Right renal pelvis (tissue), 4 donors: ENCODE measurements at regions not wholly inside any gene's neighbourhood (a gene's known extent, or its start where the extent isn't known, plus 50 kb on each side); places are given as distances from the start of the nearest gene placed in this dataset.

Experiments used
- DNase-seq, 4 donors: peaks; one replicate each; pipeline ENCODE4 v3.0.0-alpha.2; 2013; ENCODE audit warnings: low read depth in 4 of 4, low spot score in 3 of 4, missing footprints in 1 of 4

DNA sequence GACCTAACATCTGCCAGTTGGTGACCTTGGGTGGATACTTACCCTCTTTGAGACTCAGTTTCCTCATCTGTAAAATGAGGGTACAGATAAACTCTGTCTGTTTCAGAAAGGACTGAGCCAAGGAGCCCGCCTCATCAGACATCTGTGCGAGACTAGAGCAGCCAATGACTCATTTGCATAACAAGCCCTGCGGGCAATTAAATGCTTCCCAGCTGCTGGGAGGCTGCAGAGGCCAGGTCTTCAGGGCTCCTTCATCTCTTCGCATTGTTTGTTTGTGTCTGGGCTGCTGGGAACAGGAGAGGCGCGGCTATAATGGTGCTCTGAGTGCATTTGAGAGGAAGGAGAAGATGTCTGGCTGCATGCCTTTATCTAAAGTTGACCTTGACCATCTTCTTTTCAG is 85.0 kb downstream of the ADRA2C start:
- no peak for DNase-seq

- no peak for DNase-seq
Measured at GRCh38 chr4:3851881-3852280, 85.7 kb downstream of the ADRA2C start.

GRCh38 chr4:3852309-3852708 is 86.1 kb downstream of the ADRA2C start:
- DNase-seq: no peak

DNA sequence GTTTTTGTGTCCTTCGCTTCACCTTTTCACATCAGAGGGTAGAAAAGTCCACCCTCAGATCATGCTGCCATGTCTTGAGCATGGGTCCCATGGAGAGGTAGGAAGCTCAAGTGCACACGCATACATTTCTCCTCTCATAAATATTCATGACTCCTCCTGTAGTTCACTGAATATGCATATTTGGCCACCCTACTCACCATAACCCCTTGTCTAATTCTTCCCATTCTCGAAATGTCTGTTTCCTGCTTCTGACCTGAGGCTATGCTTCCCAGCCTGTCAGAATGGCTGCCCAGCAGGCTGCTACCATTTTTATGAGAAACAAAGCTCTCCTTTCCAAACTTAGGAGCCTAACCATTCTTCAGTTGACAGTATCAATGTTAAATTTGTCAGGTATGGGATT is 86.5 kb downstream of the ADRA2C start:
- DNase-seq: no peak

DNA sequence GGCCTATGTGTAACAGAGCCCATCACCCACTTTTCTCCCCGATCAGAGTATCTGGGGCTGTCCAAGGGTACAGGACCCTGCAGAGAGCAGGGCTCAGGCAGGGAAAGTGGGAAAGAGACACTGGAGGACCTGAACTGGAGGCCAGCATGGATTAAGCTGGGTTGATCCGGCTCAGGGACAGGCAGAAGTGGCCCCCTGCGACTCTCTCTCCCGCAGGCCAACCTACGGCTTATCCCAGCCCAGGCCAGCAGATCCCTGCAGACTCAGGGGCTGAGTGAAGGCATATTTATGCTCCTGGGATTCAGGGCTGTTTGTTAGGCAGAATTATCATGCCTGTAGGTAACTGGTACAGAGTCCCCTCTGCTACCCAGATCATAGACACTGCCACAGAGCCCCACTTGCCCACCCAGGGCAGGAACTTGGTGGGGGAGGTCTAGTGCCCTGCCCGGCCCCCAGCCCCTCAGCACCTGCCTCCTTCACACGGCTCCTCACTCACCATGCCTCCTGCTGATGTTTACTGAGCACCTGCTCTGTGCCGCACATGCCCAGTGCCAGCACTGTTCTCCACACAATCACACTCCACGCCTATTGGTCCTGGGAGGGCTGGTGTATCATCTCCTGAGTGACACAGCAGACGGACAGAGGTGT is 87.3 kb downstream of the ADRA2C start:
- no peak for DNase-seq

DNA sequence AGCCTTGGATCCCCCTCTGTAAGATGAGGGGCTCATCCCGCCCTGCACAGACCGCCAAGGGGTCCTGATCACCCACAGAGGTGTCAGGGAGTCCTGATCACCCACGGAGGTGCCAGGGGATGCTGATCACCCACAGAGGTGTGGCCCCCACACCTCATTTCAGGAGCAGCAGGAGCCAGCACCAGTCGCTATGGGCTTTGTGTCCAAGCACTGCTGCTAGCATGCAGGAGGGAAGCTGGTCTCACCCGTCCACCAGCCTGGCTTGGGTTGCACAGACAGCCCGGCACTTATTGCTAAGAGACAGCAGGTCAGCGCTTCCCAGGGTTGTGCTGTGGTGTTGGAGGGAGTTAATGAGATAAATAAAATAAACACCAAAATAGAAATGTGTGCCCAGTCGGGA is 88.5 kb downstream of the ADRA2C start:
- DNase-seq: no peak

DNA sequence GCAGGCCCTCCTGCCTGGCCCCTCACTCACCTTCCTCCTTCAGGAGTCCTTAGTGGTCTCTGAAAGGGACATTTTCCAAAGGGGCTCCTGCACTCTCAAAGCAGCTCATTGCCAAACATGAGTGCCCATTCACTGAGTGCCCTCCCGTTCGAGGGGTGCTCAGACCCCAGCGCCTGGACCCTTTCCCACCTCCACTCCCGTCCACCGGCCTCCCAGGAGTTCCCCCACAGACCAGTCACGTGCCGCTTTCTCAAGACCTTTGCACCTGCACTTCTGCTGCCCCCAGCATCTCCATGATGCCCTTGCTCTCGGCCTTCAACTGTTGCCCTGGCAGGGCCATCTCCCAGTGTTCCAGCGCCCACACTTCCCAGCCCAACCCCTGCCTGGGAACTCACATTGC is 89.5 kb downstream of the ADRA2C start:
- DNase-seq: no peak

GRCh38 chr4:3856604-3857204 is 90.5 kb downstream of the ADRA2C start:
- no peak for DNase-seq

GRCh38 chr4:3857269-3857926 is 91.2 kb downstream of the ADRA2C start:
- DNase-seq: no peak

DNA sequence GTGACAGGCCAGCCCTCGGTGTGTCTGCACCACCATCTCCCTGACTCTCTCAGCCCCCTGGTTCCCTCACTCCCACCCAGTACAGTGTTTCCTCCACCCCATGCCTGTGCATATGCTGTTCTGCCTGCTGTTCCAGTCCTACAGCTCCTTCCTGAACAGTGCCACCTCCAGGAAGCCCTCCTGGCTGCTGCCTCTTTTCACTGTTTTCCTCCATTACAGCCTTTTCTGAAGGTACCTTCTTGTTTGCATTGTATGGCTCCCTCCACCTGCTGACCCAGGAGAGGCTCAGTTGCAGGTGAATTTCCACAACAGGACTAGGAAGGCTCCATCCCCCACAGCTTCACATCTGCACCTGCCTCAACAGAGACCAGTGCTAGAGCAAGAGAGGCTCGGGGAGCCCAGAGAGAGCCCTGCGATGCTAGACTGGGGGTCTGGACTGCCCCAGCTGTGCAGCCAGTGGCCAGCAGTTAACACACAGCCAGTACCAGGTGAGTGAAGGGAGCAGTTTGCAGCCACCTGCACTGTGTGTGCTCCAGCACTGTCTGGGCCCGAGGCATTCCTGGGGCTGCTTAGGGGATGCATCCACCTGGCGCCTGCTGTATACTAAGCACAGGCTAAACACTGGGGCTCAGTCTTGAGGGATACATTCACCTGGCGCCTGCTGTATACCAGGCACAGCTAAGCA is 92.0 kb downstream of the ADRA2C start:
- no peak for DNase-seq

GRCh38 chr4:3858765-3859388 is 92.7 kb downstream of the ADRA2C start:
- DNase-seq: no peak

DNA sequence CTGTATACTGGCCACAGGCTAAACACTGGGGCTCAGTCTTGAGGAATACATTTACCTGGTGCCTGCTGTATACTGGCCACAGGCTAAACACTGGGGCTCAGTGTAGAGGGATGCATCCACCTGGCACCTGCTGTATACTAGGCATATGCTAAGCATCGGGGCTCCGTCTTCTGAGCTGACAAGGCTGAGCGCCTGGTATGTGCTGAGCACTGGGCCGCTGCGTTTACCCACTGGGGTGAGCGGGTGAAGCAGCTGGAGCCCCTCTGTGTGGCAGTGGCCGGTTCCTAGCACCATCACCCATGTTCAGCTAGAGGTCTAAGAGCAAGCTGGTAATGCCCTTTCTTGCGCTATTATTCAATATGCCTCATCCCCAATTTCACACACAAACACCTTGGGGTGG is 93.4 kb downstream of the ADRA2C start:
- DNase-seq: no peak

DNA sequence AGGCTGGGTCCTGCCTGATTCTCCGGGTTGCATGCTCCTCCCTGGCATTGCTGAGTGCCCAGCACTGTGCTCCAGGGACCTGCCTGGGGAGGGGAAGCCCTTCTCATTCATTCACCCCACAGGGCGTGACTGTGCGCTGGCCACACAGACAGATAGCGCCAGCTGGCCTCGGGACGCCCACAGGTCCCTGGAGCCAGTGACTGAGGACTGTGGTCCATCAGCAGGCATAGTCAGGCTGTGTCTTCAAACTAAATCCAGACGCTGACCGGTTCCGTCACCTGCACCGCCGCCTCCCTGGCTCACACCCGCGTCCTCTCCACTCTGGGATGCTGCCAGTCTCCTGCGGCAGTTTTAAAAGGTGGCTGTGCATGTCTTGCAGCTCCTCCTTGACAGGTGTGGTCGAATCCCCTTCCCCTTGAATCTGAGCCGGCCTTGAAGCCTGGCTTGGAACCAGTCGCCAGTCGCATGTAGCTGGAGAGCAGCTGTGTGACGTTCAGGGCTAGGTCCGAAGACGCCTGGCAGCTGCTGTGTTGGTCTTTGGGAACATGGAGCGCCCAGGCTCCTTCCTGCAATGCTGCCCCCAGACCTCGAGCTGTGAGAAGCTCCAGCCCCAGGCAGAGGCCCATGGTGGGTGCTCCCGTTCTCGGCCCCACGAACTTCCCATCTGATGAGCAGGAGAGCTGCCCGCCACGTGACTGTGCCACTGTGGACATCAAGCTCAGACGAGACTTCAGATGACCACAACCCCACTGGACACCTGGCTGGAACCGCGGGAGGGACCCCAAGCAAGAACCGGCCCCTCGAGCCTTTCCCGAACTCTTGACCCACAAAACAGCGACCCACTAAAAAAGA is 94.1 kb downstream of the ADRA2C start:
- no peak for DNase-seq

DNA sequence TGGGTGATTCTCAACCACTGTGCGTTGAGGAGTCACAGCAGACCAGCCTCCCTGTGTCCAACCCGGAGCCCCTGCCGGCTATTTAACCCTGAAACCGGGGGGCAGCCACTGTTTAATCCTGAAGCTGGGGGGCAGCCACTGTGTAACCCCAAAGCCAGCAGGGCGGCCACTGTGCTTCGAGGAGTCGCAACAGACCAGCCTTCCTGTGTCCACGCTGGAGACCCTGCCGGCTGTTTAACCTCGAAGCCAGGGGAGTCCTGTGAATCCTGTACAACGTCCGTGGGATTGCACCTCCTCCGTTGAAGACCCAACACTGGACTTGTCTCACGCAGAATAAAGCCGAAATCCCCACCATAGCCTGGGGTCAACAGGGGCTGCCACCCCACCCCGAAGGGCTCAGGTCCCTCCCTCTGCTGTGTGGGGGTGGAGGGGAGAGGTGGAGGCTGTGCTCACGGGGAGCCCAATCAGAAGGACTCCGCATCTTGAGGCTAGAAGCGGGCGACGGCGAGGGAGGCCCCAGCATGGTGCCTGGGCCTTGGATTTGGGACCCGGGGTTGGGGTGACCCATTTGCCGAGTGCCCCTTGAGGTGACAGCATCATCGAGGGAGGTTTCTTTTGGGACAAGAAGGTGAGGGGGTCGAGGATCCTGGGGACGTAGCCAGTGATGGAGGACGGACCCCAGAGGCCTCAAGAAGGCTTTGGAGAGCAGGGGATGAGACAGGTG is 94.9 kb downstream of the ADRA2C start:
- no peak for DNase-seq

- DNase-seq: no peak
Measured at GRCh38 chr4:3861720-3862639, 95.8 kb downstream of the ADRA2C start.

- no peak for DNase-seq
Measured at GRCh38 chr4:3862640-3863420, 96.6 kb downstream of the ADRA2C start.

DNA sequence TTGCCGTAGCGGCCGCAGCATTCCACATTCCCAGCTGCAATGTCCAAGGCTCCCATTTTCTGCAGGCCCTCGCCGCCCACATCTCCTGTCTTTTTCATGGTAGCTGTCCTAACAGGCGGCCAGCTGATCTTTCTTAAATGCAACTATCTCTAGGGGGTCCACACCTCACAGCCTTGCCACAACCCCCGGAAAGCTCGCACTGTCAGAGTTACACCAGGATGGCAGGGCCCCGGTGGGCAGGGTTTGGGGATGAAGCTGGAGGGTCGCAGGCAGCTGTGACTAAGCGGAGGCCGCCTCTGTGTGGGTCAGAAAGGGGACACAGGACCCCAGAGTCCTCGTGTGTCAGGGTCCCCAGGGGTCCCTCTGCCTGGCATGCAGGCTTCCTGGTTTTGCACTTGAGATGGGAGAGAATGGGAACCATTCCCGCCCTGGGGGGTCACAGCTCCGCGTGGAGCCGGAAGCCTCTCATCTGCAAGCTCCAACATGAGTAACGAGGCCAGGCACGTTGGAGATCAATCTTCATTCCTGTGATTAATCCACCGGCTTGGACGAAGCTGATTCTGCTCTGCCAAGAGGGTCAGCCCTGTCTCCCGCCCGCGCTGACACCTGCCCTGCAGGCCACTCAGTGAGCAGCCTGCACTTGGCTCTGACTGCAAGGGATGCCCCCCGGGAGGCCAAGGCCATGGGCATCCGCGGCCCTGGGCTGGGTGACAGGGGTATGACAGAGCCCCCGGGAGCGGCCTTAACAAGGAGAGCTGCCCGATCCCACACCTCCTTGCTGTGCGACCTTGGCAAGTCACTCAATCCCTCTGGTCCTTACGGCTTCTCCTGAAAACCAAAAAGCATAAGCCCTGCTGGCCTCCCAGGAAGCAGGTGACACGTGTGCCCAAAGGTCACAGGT is 97.9 kb downstream of the ADRA2C start:
- DNase-seq: no peak
